ENCODE measurements at regions not wholly inside any gene's neighbourhood (a gene's known extent, or its start where the extent isn't known, plus 50 kb on each side); places are given as distances from the start of the nearest gene placed in this dataset.
"Not testable (repeated sequence)": the region's sequence is repeated elsewhere in the genome, so short reads cannot be mapped to it uniquely, and the experiment has no call there.

- intact Hi-C loops (cut with DNase I), result no loop called here
- DNase-seq, result no peak
Observed at GRCh38 chr10:120103738-120104560, 211.4 kb downstream of the SEC23IP start.

- DNase-seq, result no peak
Observed at GRCh38 chr10:120105001-120105400, 212.5 kb downstream of the SEC23IP start.

DNA sequence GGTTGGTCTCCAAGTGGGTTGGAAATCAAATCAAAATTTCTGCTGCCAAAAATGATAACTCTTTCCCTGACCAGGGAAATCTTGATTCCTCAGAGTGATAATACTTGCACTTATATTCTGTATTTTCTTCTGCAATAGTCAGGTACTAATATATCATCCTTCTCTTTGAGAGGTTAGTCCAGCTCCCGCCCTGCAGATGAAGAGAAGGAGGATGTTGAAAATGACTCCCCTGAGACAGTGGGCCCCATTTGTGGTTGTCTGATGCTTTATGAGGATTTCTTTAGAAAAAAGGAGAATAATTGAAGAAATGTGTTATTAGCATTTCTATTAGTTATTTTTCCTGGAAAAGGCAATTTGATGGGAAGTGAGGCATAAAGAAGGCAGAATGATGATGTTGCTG is 213.0 kb downstream of the SEC23IP start:
- DNase-seq, result no peak
- intact Hi-C loops (cut with DNase I), result no loop called here

More at GRCh38 chr10:120105001-120105400, 212.5 kb downstream of the SEC23IP start:
- intact Hi-C loops (cut with DNase I), result no loop called here

- intact Hi-C loops (cut with DNase I), result no loop called here
- no peak for DNase-seq
Observed at GRCh38 chr10:120108916-120109315, 216.4 kb downstream of the SEC23IP start.

DNA sequence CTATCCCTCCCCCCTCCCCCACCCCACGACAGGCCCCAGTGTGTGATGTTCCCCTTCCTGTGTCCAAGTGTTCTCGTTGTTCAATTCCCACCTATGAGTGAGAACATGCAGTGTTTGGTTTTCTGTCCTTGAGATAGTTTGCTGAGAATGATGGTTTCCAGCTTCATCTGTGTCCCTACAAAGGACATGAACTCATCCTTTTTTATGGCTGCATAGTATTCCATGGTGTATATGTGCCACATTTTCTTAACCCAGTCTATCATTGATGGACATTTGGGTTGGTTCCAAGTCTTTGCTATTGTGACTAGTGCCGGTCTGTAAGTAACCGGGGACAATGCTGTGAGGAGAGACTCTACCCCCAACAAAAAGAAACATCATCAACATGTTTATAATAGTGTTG is 217.2 kb downstream of the SEC23IP start:
- intact Hi-C loops (cut with DNase I); DNase-seq: not testable (repeated sequence)

GRCh38 chr10:120110196-120110595 is 217.7 kb downstream of the SEC23IP start:
- intact Hi-C loops (cut with DNase I), result no loop called here

DNA sequence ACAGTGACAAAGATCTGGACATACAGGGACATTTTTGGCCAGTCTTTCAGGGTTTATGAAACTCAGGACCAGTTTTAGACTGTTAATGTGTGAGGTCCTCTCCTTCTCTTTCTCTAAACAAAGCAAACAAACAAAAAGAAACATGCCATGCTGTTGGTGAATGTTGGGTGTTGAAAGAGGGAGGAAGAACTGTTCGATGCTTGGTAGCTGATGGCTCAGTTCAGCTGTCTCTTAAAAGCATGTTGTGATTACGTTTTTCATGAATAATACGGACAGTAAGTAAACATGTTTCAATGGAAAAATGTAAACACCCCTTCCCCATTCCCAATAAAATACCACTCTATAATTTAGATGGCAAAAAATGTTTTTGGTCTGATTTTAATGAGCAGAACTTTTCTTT is 219.1 kb downstream of the SEC23IP start:
- intact Hi-C loops (cut with DNase I), result no loop called here

More at GRCh38 chr10:120110196-120110595, 217.7 kb downstream of the SEC23IP start:
- no peak for DNase-seq

GRCh38 chr10:120112809-120113208 is 220.3 kb downstream of the SEC23IP start:
- intact Hi-C loops (cut with DNase I), result no loop called here
- no peak for DNase-seq

More for the DNA sequence above, 219.1 kb downstream of the SEC23IP start:
- no peak for DNase-seq

GRCh38 chr10:120115959-120116358 is 223.4 kb downstream of the SEC23IP start:
- intact Hi-C loops (cut with DNase I), result no loop called here

GRCh38 chr10:120121768-120122167 is 229.2 kb downstream of the SEC23IP start:
- no peak for DNase-seq
- intact Hi-C loops (cut with DNase I), result no loop called here

More at GRCh38 chr10:120115959-120116358, 223.4 kb downstream of the SEC23IP start:
- no peak for DNase-seq

DNA sequence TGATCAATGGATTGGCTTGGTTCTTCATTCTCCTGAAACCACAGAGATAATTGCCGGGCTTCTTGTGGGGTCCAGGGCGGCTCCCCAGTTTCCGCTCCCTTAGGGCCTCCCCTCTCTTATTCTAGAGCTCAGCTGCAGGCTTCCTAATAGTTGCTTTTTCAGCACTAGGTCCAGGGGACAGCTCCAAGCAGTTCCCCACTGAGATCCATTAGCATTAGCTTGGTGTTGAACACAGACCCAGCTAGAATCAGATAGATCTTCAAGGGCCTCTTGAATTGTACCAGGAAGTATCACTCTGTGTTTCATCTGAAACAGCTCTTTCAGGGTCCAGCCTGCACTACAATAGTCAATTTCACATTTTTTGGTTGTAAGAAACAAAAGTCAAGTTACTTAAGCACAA is 238.7 kb downstream of the SEC23IP start:
- intact Hi-C loops (cut with DNase I), result no loop called here
- DNase-seq, result peak in 3 of 42 donors; percentile 6 to 23 (median 10)

DNA sequence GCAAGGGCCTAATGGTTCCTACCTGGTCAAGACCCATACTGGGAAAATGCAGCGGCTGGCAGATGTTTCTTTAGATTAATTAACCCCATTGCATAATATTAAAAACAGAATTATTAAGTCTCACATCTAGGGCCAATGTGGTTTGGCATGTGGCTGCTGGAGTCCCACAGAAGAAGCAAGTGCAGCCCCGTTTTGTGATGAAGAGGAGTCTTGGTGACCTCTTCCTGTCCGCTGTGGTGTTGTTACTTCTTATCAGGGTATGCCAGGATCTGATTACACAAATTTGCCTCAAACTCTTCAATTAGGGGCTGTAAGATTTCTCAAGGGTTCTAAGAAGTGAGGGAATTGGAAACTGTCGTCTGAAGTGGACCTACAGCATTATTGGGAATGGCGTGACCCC is 240.3 kb downstream of the SEC23IP start:
- intact Hi-C loops (cut with DNase I), result no loop called here
- DNase-seq, result no peak

DNA sequence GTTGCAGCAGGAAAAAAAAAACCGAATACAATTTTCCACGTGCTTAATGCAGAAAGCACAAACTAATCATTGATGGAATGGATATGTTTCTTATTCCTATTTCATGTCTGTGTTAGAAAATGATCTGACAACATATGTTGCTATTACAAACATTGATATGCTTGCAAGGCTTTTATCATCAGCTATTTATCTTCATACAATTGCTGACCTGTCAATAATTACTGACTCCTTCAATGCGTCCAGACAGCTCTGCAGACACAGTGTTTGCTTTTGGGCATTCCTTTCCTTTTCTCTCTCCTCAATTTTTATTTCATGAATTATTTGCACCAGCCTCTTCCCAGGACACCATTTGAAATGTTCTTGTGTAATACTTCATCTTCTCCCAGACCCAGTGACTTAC is 246.2 kb downstream of the SEC23IP start:
- intact Hi-C loops (cut with DNase I), result no loop called here
- DNase-seq, result no peak

GRCh38 chr10:120145107-120145506 is 252.6 kb downstream of the SEC23IP start:
- DNase-seq, result no peak
- intact Hi-C loops (cut with DNase I), result no loop called here

DNA sequence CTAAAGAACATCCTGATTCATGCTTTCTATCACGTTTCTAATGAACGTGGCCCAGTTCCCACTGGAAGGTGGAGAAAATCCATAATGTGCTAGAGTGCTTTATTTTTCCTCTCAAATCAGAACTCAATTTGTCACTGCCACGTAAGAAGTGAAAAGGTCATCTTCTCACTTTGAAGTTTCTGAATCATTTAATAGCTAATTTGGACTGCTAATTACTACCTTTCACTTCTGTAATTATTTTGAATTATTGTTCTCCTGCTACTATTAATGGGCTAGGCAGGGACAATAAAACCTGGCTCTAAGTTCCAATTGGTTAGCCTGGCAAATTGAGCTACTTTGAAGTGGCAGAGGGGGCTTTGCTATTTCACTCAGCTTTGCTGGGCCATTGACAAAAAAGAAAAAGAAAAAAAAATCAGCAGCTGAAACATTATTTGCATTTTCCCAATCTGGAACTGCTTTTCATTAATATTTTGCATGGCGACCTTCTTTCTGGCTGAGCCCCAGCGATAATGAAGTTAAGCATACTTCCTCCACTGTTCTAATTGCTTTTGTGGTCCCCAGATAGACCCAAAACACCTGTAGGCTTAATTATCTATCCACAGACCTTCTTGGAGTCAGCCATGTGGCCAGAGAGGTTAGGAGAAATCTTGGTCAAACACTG is 264.2 kb downstream of the SEC23IP start:
- DNase-seq, result no peak
- intact Hi-C loops (cut with DNase I), result no loop called here

DNA sequence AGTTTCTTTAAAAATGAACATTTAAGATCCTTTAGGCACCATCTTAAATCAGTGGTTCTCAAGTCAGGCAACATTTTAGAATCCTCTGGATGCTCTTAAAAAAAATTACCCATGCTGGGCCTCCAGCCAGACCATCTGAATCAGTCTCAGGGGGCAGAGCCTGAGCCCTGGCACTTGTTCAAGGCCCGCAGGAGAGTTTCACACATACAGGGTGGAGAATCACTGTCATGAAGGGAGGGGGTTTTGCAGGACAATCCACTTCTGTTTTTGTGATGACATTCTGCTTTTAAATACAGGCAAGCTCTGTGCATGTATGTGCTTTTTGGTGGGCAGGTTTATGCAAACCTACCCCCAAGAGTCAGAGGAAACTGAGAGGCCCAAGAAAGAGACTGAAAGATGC is 268.6 kb downstream of the SEC23IP start:
- intact Hi-C loops (cut with DNase I), result no loop called here
- no peak for DNase-seq

- no peak for DNase-seq
- intact Hi-C loops (cut with DNase I), result no loop called here
Observed at GRCh38 chr10:120162471-120162870, 269.9 kb downstream of the SEC23IP start.

DNA sequence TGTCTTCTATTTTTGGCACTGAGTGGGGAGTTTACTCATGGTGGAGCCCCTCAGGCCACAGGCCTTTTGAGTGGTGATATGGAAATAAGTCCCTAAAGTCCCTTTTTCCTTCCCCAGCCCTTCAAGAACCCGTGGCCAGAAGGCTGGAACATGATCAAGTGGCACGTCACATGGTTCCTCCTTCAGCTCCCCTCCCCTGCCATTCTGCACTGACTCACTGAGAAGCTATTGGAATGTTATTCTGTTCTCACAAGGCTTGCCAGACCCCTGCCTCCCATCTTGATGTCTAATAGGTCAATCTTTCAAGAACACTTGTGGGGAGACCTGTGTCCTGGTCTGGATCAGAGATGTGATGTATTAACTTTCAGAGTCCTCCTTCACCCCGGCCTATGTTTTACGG is 279.8 kb downstream of the SEC23IP start:
- intact Hi-C loops (cut with DNase I), result no loop called here
- no peak for DNase-seq

- no peak for DNase-seq
- intact Hi-C loops (cut with DNase I), result no loop called here
Observed at GRCh38 chr10:120174491-120174890, 282.0 kb downstream of the SEC23IP start.

DNA sequence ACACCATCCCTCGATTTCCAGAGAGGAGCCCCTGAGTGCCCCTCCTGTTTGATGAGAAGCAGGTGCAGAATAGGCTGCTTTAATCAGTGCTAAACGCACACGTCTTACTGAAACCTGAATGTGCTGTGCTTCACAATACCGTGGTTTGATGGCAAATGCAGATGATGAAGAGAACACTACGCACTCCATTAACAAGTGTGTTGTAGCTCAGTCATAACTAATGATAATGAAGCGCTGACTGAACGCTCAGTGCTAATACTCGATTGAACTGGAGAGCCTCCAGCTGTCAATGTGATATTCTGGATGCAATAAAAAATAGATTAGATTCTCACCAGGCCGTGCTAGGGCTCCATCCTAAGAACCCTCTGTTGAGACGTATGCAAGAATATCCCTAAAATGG is 279.7 kb upstream of the PLPP4 start:
- intact Hi-C loops (cut with DNase I), result no loop called here
- DNase-seq, result no peak

- intact Hi-C loops (cut with DNase I), result no loop called here
- DNase-seq, result no peak
Observed at GRCh38 chr10:120180160-120180559, 276.9 kb upstream of the PLPP4 start.
